K562 (cell line): ENCODE measurements at regions not wholly inside any gene's neighbourhood (a gene's known extent, or its start where the extent isn't known, plus 50 kb on each side); places are given as distances from the start of the nearest gene placed in this dataset.

Source experiments
- ELF1 ChIP-seq: fragments of 200-800 bp; sonication (Bioruptor generic); IDR thresholded peaks from 2 replicates; pipeline ENCODE4 v1.6.1; 2016; ENCODE audit warnings: missing genetic modification characterization, missing compliant biosample characterization
- POLR2A ChIP-seq: fragments of 450-650 bp; conservative IDR thresholded peaks from 2 replicates; pipeline ENCODE4 v1.6.1; 2016
- RAD21 ChIP-seq, 2 experiments: fragments of 250-450 bp in 1 of 2; fragments of 450-650 bp in 1 of 2; sonication (Bioruptor Pico) in 1 of 2; formaldehyde crosslinking in 1 of 2; IDR thresholded peaks in 1 of 2; conservative IDR thresholded peaks in 1 of 2; 2 replicates each; pipeline versions ENCODE4 v1.4.0 to v1.8.0; 2020 to 2022; ENCODE audit warnings: mild to moderate bottlenecking in 2 of 2, moderate library complexity in 1 of 2
- ZBED1 ChIP-seq: IDR thresholded peaks from 2 replicates; pipeline ENCODE4 v1.6.1; 2014
- ZNF253 ChIP-seq: fragments of 250-450 bp; sonication (Bioruptor Pico); conservative IDR thresholded peaks from 2 replicates; pipeline ENCODE4 v1.6.1; 2021; ENCODE audit warnings: mild to moderate bottlenecking
- ZNF778 ChIP-seq: fragments of 450-650 bp; formaldehyde crosslinking; IDR thresholded peaks from 2 replicates; pipeline ENCODE4 v1.4.0; 2020; ENCODE audit warnings: mild to moderate bottlenecking, moderate library complexity

DNA sequence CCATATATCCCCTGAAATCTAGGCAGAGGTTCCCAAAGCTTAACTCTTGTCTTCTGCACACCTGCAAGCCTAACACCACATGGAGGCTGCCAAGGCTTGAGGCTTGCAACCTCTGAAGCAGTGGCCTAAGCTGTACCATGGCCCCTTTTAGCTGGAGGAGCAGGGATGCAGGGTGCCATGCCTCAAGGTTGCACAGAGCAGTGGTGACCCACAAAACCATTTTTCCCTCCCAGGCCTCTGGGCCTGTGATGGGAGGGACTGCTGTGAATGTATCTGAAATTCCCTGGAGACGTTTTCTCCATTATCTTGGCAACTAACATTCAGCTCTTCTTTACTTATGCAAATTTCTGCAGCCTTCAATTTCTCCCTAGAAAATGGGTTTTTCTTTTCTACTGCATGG lies 210.0 kb upstream of the KITLG start:
- TF ChIP-seq ZNF778 (CRISPR knock-in tag) (no peak), POLR2A (no peak), RAD21 (CRISPR knock-in tag; conservative IDR thresholded peaks at IDR 0.05 in 1 of 2, IDR thresholded peaks at IDR 0.05 in 1 of 2) (no peak), ZBED1 (no peak), ZNF253 (CRISPR knock-in tag) (no peak), ELF1 (tag) (no peak)
